H1 (cell line): ENCODE measurements at regions not wholly inside any gene's neighbourhood (a gene's known extent, or its start where the extent isn't known, plus 50 kb on each side); places are given as distances from the start of the nearest gene placed in this dataset.

Experiments
- CTCF ChIA-PET: fragments of 300-600 bp; sonication (Branson Sonifier 250); formaldehyde crosslinking; loops from one replicate; lab custom pipeline; 2021; ENCODE audit not compliant: partially characterized antibody; lab: Charles Lee
- POLR2A ChIA-PET: fragments of 300-600 bp; sonication (Branson Sonifier 250); formaldehyde crosslinking; loops from one replicate; lab custom pipeline; 2021; ENCODE audit warnings: inconsistent platforms; ENCODE audit not compliant: partially characterized antibody; lab: Charles Lee
- DNase-seq, 2 experiments: peaks; one replicate each; pipeline versions ENCODE4 v3.0.0 to v3.0.0-alpha.2; 2010 to 2022; ENCODE audit warnings: low spot score in 2 of 2, low read depth in 1 of 2, mixed read lengths in 1 of 2
- FAIRE-seq: peaks from 2 replicates; lab custom pipeline; 2011; peaks lifted over from hg19 to GRCh38; lab: Jason Lieb, UNC
- H2AFZ ChIP-seq: 2 replicates; pipeline ENCODE4 v1.8.1; 2012; ENCODE audit warnings: low read length, inconsistent platforms
- H2AK5ac ChIP-seq: 2 replicates; pipeline ENCODE4 v1.6.1; 2013; ENCODE audit warnings: low read depth, low read length
- H2BK120ac ChIP-seq: replicated peaks from 2 replicates; pipeline ENCODE3; 2013; ENCODE audit warnings: low read depth, low read length, inconsistent platforms
- H2BK12ac ChIP-seq: 2 replicates; pipeline ENCODE4 v1.6.1; 2013; ENCODE audit warnings: low read depth, low read length
- H2BK15ac ChIP-seq: 2 replicates; pipeline ENCODE4 v1.6.1; 2013; ENCODE audit warnings: low read length
- H2BK20ac ChIP-seq: 2 replicates; pipeline ENCODE4 v1.6.1; 2013; ENCODE audit warnings: low read length
- H2BK5ac ChIP-seq: 2 replicates; pipeline ENCODE4 v1.6.1; 2013; ENCODE audit warnings: low read depth, low read length
- H3K14ac ChIP-seq: 2 replicates; pipeline ENCODE4 v1.6.1; 2013; ENCODE audit warnings: inconsistent platforms; ENCODE audit not compliant: insufficient read length
- H3K18ac ChIP-seq: 2 replicates; pipeline ENCODE4 v1.6.1; 2013; ENCODE audit warnings: low read length; ENCODE audit errors: extremely low read depth
- H3K23ac ChIP-seq: 2 replicates; pipeline ENCODE4 v1.6.1; 2013; ENCODE audit warnings: inconsistent platforms; ENCODE audit not compliant: insufficient read length
- H3K23me2 ChIP-seq: 2 replicates; pipeline ENCODE4 v1.6.1; 2013; ENCODE audit warnings: low read depth, low read length
- H3K27ac ChIP-seq: 2 replicates; pipeline ENCODE4 v1.6.1; 2011; ENCODE audit warnings: low read depth, low read length, inconsistent platforms
- H3K27me3 ChIP-seq, 4 experiments: replicated peaks in 1 of 4; 1 replicate in 1 of 4; 2 replicates in 3 of 4; pipeline versions ENCODE4 v1.6.1 to v1.8.1; 2011 to 2013; ENCODE audit warnings: low read length in 3 of 4, mild to moderate bottlenecking in 3 of 4, inconsistent platforms in 2 of 4, mixed read lengths in 2 of 4, moderate library complexity in 1 of 4; ENCODE audit not compliant: control insufficient read depth in 3 of 4, insufficient read depth in 3 of 4; ENCODE audit errors: extremely low read depth in 1 of 4
- H3K36me3 ChIP-seq, 4 experiments: 2 replicates each; pipeline versions ENCODE4 v1.6.1 to v1.8.1; 2011 to 2013; ENCODE audit warnings: mild to moderate bottlenecking in 4 of 4, low read length in 3 of 4, moderate library complexity in 2 of 4, control low read depth in 1 of 4, inconsistent platforms in 1 of 4; ENCODE audit not compliant: insufficient read depth in 4 of 4, control insufficient read depth in 2 of 4
- H3K4ac ChIP-seq: replicated peaks from 2 replicates; pipeline ENCODE3; 2013; ENCODE audit warnings: low read length, low read depth, mixed read lengths, inconsistent platforms; ENCODE audit not compliant: insufficient read length
- H3K4me1 ChIP-seq, 4 experiments: replicated peaks in 1 of 4; 1 replicate in 1 of 4; 2 replicates in 3 of 4; pipeline versions ENCODE4 v1.6.1 to v1.8.1; 2011 to 2013; ENCODE audit warnings: low read length in 3 of 4, inconsistent platforms in 2 of 4, mixed read lengths in 1 of 4; ENCODE audit not compliant: insufficient read depth in 4 of 4, control insufficient read depth in 3 of 4
- H3K4me2 ChIP-seq, 2 experiments: 2 replicates each; pipeline versions ENCODE4 v1.6.1 to v1.8.1; 2011 to 2013; ENCODE audit warnings: low read depth in 2 of 2, low read length in 2 of 2, control low read depth in 1 of 2, inconsistent platforms in 1 of 2, mild to moderate bottlenecking in 1 of 2; ENCODE audit not compliant: insufficient read depth in 1 of 2
- H3K4me3 ChIP-seq, 4 experiments: fragments of 200-600, 300-600 bp in 1 of 4; sonication (generic), shearing (Covaris generic), sonication (Bioruptor Twin) in 1 of 4; 2 replicates each; pipeline versions ENCODE4 v1.5.1 to v1.8.1; 2011 to 2016; ENCODE audit warnings: low read length in 4 of 4, low read depth in 3 of 4, control low read depth in 2 of 4, inconsistent platforms in 2 of 4, mild to moderate bottlenecking in 2 of 4, mixed read lengths in 1 of 4, moderate library complexity in 1 of 4; ENCODE audit not compliant: insufficient read depth in 2 of 4; ENCODE audit errors: extremely low read depth in 1 of 4
- H3K56ac ChIP-seq: replicated peaks from 2 replicates; pipeline ENCODE3; 2013; ENCODE audit warnings: low read depth, mild to moderate bottlenecking, mixed read lengths, low read length, inconsistent platforms; ENCODE audit not compliant: insufficient read length
- H3K79me1 ChIP-seq: 2 replicates; pipeline ENCODE4 v1.6.1; 2013; ENCODE audit warnings: low read depth, low read length, control low read depth
- H3K79me2 ChIP-seq, 2 experiments: 2 replicates each; pipeline versions ENCODE4 v1.6.1 to v1.8.1; 2012 to 2013; ENCODE audit warnings: low read length in 2 of 2, mild to moderate bottlenecking in 2 of 2, inconsistent platforms in 1 of 2; ENCODE audit not compliant: insufficient read depth in 2 of 2, control insufficient read depth in 1 of 2
- H3K9ac ChIP-seq, 4 experiments: replicated peaks in 1 of 4; 1 replicate in 1 of 4; 2 replicates in 3 of 4; pipeline versions ENCODE4 v1.6.1 to v1.8.1; 2011 to 2013; ENCODE audit warnings: low read depth in 3 of 4, low read length in 3 of 4, control low read depth in 2 of 4, mild to moderate bottlenecking in 2 of 4, moderate library complexity in 2 of 4, inconsistent platforms in 1 of 4; ENCODE audit errors: extremely low read depth in 1 of 4
- H3K9me3 ChIP-seq, 2 experiments: 2 replicates each; pipeline versions ENCODE4 v1.6.1 to v1.8.1; 2012 to 2013; ENCODE audit warnings: mild to moderate bottlenecking in 2 of 2, moderate library complexity in 2 of 2, control low read depth in 1 of 2, inconsistent platforms in 1 of 2, low read depth in 1 of 2, low read length in 1 of 2, mixed read lengths in 1 of 2; ENCODE audit not compliant: insufficient read depth in 2 of 2
- H4K20me1 ChIP-seq, 2 experiments: replicated peaks in 1 of 2; 2 replicates each; pipeline versions ENCODE3 to v1.8.1; 2011 to 2013; ENCODE audit warnings: inconsistent platforms in 2 of 2, low read length in 2 of 2, mild to moderate bottlenecking in 1 of 2; ENCODE audit not compliant: insufficient read depth in 2 of 2, control insufficient read depth in 1 of 2
- H4K5ac ChIP-seq: 2 replicates; pipeline ENCODE4 v1.6.1; 2013; ENCODE audit warnings: low read length, low read depth, mixed read lengths, inconsistent platforms; ENCODE audit not compliant: insufficient read length
- H4K8ac ChIP-seq: 2 replicates; pipeline ENCODE4 v1.8.0; 2013; ENCODE audit warnings: mild to moderate bottlenecking, moderate library complexity, low read length, inconsistent platforms; ENCODE audit not compliant: insufficient read depth; ENCODE audit errors: extremely low read depth
- H4K91ac ChIP-seq: replicated peaks from 2 replicates; pipeline ENCODE3; 2013; ENCODE audit warnings: low read length, mixed read lengths, inconsistent platforms; ENCODE audit not compliant: insufficient read length
- POLR2A ChIP-seq, 2 experiments: IDR thresholded peaks; 1 replicate in 1 of 2; 2 replicates in 1 of 2; pipeline ENCODE4 v1.6.1; 2011; ENCODE audit warnings: low read depth in 2 of 2, low read length in 2 of 2, mild to moderate bottlenecking in 2 of 2; ENCODE audit errors: control extremely low read depth in 1 of 2
- RFX5 ChIP-seq: IDR thresholded peaks from 2 replicates; pipeline ENCODE4 v1.6.1; 2011; ENCODE audit warnings: low read depth, low read length, improper control_type of control experiment, borderline replicate concordance
- SIN3A ChIP-seq, 2 experiments: IDR thresholded peaks in 1 of 2; conservative IDR thresholded peaks in 1 of 2; 2 replicates each; pipeline ENCODE4 v1.6.1; 2011 to 2012; ENCODE audit warnings: low read length in 2 of 2, improper control_type of control experiment in 1 of 2, low read depth in 1 of 2, mild to moderate bottlenecking in 1 of 2
- SP2 ChIP-seq: IDR thresholded peaks from 2 replicates; pipeline ENCODE4 v1.6.1; 2012; ENCODE audit warnings: mild to moderate bottlenecking, low read length, inconsistent platforms
- SP4 ChIP-seq: IDR thresholded peaks from 2 replicates; pipeline ENCODE4 v1.6.1; 2012; ENCODE audit warnings: low read length, inconsistent platforms
- TBP ChIP-seq: IDR thresholded peaks from 2 replicates; pipeline ENCODE4 v1.6.1; 2011; ENCODE audit warnings: low read depth, low read length, improper control_type of control experiment
- YY1 ChIP-seq: IDR thresholded peaks from 2 replicates; pipeline ENCODE4 v1.6.1; 2011; ENCODE audit warnings: low read depth, mild to moderate bottlenecking, low read length
- WGBS, 2 experiments: shearing (Covaris generic) in 1 of 2; methylation state at CpG; one replicate each; pipeline versions ENCODE4 v1.1.6 to v1.1.7; 2013 to 2015; ENCODE audit warnings: low lambda C conversion rate in 2 of 2, mixed read lengths in 2 of 2, inconsistent platforms in 1 of 2, low coverage in 1 of 2, missing lambda C conversion rate in 1 of 2; ENCODE audit not compliant: insufficient replicate concordance in 2 of 2, insufficient coverage in 1 of 2, insufficient read length in 1 of 2; ENCODE audit errors: extremely low coverage in 1 of 2, missing lambda C conversion rate in 1 of 2; 5-methylcytosine and 5-hydroxymethylcytosine counted together

DNA sequence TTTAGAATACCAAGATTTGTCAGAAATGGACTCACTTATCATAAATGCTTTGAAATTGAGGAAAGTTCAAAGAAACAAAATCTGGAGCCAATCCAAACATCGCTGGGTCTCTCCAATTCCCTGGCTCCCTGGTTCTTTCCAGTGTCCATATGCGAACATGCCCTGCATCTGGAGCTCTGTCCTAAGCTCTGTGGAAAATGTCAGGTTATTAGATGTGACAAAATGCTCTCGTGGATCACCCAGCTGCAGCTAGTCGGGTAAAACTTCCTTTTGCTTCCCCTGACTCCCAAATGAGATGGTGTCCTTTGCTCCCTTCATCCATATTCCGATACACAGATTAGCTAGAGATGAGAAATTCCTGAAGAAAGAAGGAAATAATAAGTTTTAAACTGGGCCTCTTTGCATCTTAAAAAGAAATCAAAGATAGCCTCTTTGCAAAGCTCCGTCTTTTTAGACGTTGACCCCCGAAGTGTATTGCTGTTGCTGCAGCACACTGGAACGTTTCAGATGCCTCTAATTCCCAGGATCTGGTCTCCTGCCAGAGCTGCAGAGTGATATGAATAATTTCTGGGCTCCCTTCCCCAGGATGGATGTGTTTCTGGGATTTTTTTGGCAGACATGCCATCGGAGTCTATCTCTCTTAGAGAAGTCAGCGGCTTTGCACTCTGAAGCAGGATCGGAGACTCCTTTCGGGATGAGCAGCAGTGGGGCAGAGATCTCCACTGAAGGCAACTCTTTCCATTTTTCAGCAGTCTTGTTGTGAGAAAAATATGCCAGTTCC lies 102.9 kb downstream of the TEX26 start:
- Histone ChIP-seq H3K4me3 (no peak overlapping the region), H3K9ac (no peak overlapping the region), H3K9me3 (no peaks in the 10 kb centered on the region), H2BK120ac (no peak overlapping the region), H3K27me3 (no peaks in the 10 kb centered on the region), H3K23me2 (no peaks in the 10 kb centered on the region), H2AFZ (no peak overlapping the region), H4K8ac (no peak overlapping the region), H3K27ac (no peak overlapping the region), H2BK15ac (no peak overlapping the region), H3K4me1 (no peaks in the 10 kb centered on the region; a peak in 1 of 7 replicates), H3K79me1 (no peaks in the 10 kb centered on the region), H3K23ac (no peak overlapping the region), H2AK5ac (no peak overlapping the region), H4K91ac (no peak overlapping the region), H4K20me1 (no peaks in the 10 kb centered on the region), H3K4ac (no peak overlapping the region), H4K5ac (no peak overlapping the region), H3K79me2 (no peaks in the 10 kb centered on the region), H3K18ac (no peak overlapping the region), H2BK5ac (no peak overlapping the region), H3K36me3 (no peaks in the 10 kb centered on the region), H3K56ac (no peak overlapping the region), H3K14ac (no peak overlapping the region), H2BK20ac (no peak overlapping the region), H2BK12ac (no peak overlapping the region), H3K4me2 (no peak overlapping the region)
- 91% methylated on average over 13 of the region's 13 CpGs; no CpG with 5 or more reads in 1 of the 2 experiments for WGBS, 2 experiments
- FAIRE-seq: no peak
- ChIA-PET POLR2A (no interaction called here), CTCF (interaction anchor here (0.6 to 2.2 kb wide), 3 partner anchors 9 to 1299 kb away, joined by 3 to 8 read pairs (median 5); no protein-coding TSS in a partner anchor)
- DNase-seq: no peak
- TF ChIP-seq POLR2A (IDR thresholded peaks at IDR 0.05; ENCODE audit: control extremely low read depth in 1 of 2, low read depth in 2 of 2, low read length in 2 of 2): no peak
- no peak for TF ChIP-seq SP2
- TF ChIP-seq RFX5: no peak
- TF ChIP-seq SP4: no peak
- TF ChIP-seq SIN3A (conservative IDR thresholded peaks at IDR 0.05 in 1 of 2, IDR thresholded peaks at IDR 0.05 in 1 of 2; ENCODE audit: low read depth in 1 of 2, low read length in 2 of 2): no peak
- TF ChIP-seq YY1: no peak
- TF ChIP-seq TBP: no peak
